GF-D8 (cell line): ENCODE measurements at regions not wholly inside any gene's neighbourhood (a gene's known extent, or its start where the extent isn't known, plus 50 kb on each side); places are given as distances from the start of the nearest gene placed in this dataset.

Experiments used
- DNase-seq: peaks from one replicate; lab custom pipeline; 2025; lab: John Stamatoyannopoulos, UW

DNA sequence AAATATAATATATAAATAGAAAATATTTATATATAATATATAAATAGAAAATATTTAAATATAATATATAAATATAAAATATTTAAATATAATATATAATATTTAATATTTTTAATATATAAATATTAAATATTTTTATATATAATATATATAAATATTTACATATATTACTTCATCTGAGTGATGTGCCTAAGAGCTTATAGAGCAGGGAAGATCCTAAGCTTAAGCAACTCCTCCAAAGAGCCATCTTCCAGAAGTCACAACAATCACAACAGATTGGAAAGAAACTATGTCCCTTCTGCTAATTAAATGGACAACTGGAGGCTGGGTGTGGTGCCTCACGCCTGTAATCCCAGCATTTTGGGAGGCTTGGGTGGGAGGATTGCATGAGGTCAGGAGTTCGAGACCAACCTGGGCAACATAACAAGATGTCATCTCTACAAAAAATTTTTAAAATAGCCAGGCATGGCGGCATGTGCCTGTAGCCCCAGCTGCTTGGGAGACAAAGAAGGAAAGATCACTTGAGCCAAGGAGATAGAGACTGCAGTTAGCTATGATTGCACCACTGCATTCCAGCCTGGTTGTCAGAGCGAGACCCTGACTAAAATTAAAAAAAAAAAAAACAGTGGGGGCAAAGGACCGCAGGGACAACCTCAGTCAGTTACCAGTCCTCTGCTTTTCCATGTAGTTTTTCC lies 198.7 kb downstream of the SKIDA1 start:
- no peak for DNase-seq

DNA sequence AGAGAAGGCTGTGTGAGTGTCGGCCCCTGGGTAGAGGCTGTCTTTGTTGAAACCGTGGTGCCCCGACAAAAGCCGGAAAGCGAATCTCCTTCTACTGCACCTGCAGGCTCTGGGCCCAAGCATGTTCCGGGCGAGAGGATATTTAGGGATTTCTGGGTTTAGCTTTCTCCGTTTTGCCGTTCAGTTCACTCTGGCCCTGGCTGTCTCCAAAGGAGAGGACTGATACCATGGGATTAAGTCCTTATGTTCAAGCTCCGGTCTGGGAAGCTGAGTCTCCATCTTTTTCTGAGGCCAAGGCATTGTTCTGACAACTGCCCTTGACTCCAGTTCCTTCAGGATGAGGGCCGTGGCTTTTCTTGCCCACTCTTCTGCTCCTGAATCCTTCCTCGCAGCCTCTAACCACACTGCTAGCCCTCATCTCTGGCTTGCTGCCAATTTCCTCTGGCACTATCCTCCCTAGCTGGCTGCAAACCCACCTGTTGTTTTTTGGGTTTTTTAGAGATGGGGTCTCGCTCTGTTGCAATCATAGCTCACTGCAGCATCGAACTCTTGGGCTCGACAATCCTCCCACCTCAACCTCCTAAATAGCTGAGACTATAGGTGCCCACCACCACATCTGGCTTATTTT lies 206.8 kb downstream of the SKIDA1 start:
- DNase-seq, result no peak

GRCh38 chr10:21317902-21318301 lies 207.6 kb downstream of the SKIDA1 start:
- no peak for DNase-seq

DNA sequence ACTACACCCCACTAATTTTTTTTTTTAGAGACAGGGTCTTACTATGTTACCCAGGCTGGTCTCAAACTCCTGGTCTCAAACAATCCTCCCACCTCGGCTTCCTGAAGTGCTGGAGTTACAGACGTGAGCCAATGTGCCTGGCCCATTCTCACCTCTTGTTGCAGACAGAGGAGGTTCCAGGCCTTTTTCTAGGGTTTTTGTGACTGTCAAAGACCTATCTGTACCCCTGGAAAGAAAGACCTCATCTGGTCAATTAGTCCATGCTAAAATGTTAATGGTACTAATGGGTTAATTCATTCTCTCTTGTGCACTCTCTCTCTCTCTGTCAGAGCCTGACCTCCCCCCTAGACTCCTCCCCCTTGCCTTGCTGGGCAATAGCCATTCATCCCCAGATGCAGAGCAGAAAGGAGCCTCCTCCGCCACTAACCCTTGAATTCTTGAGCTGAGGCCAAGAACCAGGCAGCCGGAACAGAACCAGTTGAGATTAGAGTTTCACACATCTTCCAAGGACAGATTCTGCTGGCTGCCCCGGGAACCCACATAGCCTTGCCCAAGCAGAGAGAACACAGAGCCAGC lies 209.7 kb downstream of the SKIDA1 start:
- DNase-seq, result no peak

- DNase-seq, result no peak
Observed at GRCh38 chr10:21314906-21315644, 210.4 kb downstream of the SKIDA1 start.

DNA sequence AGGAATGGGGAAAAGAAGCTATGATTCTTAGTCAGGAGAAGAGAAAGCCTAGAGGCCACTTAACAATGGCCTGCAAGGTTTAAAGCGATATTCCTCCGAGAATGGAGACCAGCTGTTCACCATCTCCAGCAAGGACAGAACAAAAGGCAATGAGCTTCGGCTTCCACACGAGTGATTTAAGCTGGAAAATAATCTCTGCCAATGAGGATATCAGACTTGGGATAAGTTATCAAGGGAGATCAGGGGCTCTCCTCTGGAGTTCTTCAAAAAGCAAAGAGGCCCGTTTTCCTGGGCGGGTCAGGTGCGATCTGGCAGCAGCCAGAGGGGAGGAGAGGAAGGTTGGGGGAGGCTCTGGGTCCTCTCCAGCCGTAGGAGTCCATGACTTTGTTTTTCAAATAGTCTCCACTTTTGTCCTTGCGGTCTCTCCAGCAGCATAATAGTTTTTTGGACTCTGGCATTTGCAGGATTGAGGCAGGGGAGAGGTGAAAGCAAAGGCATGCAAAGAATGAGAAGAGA lies 211.3 kb downstream of the SKIDA1 start:
- no peak for DNase-seq

- no peak for DNase-seq
Observed at GRCh38 chr10:21313691-21314090, 211.8 kb downstream of the SKIDA1 start.

GRCh38 chr10:21311426-21311825 lies 214.1 kb downstream of the SKIDA1 start:
- no peak for DNase-seq

DNA sequence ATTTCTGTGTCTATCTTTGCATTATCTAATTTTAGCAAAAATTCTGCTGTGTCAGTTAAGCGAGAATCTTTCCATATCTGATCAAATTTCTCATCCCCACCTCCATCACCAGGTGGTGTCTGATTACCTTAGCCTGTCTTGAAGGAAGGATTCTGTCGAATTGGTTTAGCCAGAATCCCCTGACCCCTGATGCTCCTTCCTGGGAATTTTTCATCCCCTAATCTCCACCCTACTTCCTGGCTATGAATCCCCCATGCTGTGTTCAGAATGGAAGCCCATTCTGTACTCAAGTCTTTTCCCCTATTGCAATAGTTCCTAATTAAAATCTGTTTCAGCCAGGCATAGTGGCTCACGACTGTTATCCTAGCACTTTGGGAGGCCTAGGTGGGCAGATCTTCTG lies 216.1 kb downstream of the SKIDA1 start:
- DNase-seq, result no peak

- DNase-seq, result no peak
Observed at GRCh38 chr10:21308946-21309345, 216.5 kb downstream of the SKIDA1 start.

GRCh38 chr10:21308018-21308417 lies 217.5 kb downstream of the SKIDA1 start:
- DNase-seq, result no peak

- DNase-seq, result no peak
Observed at GRCh38 chr10:21304608-21305007, 220.9 kb downstream of the SKIDA1 start.

- no peak for DNase-seq
Observed at GRCh38 chr10:21304198-21304597, 221.3 kb downstream of the SKIDA1 start.

GRCh38 chr10:21300551-21300950 lies 224.9 kb downstream of the SKIDA1 start:
- DNase-seq, result no peak

- DNase-seq, result no peak
Observed at GRCh38 chr10:21299330-21299729, 226.2 kb downstream of the SKIDA1 start.

DNA sequence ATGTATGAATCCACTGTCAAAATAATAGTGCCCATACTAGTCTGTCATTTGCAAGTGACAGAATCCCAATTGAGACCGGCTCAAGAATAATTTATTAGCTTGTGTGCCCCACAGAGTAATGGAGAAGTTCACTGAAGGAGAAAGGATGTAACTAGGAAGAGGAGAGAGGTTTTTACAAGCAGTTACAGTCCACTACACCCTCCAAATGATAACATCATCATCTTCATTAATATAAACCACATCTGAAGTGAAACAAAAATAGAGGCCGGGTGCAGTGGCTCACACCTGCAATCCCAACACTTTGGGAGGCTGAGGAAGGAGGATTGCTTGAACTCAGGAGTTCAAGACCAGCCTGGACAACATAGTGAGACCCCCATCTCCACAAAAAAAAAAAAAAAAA lies 226.8 kb downstream of the SKIDA1 start:
- DNase-seq, result no peak

DNA sequence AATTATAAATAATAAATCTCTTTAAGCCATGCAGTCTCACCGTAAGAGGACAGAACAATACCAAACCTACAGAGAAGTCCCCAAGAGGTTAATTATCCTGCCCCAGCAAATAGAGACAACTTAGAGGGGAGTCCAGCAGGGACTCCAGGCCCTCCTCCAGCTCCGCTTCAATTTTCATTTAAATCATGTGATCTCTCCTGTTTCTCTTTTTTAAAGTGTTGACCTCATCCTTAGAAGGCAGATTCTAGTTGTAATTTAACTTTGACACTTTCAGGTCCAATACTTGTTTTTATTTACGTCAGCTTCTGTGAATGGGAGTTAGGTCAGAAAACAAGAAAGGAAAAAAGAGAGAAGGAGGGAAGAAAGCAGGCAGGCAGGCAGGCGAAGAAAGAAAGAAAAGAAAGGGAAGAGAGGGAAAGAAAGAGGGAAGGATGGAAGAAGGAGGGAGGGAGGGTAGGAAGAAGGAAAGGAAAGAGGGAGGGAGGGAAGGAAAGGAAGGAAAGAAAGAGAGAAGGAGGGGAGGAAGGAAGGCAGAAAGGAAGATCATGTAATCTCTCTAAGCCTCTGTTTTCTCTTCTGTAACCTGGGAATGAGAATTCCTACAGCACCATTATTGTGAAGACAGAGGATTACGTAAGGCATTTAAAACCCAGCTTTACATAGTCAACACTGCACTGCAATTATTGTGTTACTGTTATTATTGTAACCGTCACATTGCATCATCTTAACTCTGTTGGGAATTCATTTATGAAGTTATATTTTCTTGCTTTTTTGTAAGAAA lies 227.7 kb downstream of the SKIDA1 start:
- DNase-seq, result no peak

- DNase-seq, result no peak
Observed at GRCh38 chr10:21296575-21297355, 228.7 kb downstream of the SKIDA1 start.

DNA sequence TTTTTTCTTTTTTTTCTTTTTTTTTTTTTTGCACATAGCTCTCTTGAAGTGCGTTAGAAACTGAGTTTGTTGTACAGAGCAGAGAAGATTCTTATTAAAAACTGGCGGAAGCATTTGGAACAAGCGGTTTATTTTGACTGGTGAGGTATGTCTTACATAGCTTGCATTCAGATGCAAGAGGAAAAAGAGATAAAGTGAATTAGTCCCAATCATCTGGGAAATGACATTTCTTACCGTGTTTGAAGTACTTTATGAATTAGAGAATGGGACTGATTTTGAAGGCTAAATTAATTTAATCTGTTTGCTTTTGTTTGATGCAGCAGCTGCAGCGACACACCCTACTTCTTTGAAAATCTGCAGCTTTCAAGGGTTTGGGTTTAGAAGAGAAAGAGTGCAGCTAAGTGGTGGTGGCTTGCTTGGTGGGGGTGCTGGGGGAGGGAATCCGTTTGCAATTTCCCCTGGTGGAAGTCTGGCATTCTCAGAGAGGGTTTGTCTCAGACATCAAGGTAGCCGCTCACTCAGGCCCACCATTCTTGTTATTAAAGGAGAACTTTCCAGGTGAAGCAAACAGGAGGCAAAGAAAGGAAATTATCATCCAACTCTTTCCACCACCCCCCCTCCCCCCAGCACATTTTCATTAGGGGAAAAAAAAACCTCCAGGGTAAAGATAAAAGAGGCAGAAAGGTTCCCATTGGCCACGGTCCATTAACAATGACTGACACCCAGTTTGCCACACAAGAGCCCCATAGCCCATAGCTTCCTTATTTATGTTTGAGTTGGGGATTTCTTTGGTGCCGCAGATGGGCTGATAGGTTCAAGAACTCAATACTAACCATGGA lies 231.7 kb downstream of the SKIDA1 start:
- DNase-seq, result no peak
